HL-60/S4 (cell line): ENCODE measurements at regions not wholly inside any gene's neighbourhood (a gene's known extent, or its start where the extent isn't known, plus 50 kb on each side); places are given as distances from the start of the nearest gene placed in this dataset.

ENCODE experiments used
- in situ Hi-C: fragments of 300-500 bp; cut with MboI; formaldehyde crosslinking; loops from 2 replicates; pipeline ENCODE4 v1.14.3; 2022; ENCODE audit warnings: low sequenced_read_pairs

GRCh38 chr18:44181951-44182747 lies 498.5 kb upstream of the SETBP1 start:
- in situ Hi-C loops, result no loop called here

GRCh38 chr18:44186001-44186400 lies 494.7 kb upstream of the SETBP1 start:
- in situ Hi-C loops, result no loop called here

GRCh38 chr18:44187090-44187489 lies 493.6 kb upstream of the SETBP1 start:
- in situ Hi-C loops, result no loop called here

DNA sequence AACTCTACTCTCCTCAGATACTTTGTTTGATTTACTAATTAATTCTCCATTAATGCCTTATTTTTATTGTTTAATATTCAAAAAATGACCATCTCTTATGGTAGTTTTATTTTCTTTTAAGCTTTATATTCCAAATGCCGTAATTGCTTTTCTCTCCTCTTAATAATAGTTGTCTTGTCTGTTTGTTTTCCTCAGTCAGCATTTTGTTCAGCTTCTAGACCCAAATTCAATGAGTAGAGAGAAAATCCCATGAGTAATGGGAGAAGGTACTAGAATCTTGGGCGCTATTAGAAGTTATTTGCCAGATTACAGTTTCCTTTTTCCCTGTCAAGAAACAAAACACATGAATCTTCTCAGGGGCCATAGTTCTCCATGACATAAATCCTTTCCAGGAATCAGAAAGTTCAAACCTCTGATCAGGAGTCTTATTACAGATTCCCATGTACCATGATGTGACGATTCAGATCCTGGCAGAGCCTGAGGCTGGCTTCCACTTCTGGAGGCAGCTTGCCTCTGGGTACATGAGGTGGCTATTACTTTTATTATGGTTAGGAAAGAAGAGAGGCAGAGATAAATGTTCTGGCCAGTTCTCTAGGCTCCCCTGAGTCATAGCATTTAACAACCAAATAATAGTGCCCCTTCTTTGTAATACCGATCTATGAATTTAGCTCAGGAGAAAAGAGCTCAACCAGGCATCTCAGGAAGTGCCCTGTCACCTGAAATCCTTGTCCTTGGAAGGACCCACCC lies 485.1 kb upstream of the SETBP1 start:
- in situ Hi-C loops, result no loop called here

DNA sequence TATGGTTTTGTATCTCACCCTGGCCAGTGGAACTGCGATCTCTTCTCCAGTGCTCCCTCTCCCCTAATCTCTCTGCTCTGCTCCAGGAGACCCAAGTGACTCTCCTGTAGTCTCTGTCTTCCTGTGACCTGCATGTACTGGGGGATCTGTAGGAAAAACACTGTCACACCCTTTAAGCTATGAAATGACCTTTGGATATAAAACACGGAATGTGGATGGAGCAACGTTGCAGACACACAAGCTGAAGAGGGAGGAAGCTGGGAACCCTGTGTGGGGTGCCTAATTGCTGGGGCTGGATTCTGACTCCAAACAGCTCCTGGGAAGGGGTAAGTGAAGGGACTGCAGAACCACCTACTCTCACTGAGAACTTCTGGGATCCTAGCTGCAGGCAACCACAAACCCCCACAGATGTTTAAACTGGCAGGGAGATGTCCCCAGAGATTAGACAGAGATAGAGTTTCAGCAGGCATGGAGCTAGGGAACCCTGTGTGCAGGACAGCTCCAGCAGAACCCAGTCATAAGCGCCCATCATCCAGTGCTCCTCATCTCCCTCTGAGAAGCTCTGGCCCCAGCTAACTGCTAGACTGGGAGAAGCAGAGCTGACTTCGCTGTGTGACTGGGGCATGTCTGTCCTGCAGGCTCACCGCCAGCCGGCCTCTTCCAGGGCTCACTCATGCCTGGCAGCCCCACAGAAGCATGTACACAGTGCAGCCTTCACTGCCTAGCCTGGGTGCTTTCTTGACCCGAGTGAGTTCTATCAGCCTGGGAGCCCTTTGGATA lies 482.7 kb upstream of the SETBP1 start:
- in situ Hi-C loops, result no loop called here

DNA sequence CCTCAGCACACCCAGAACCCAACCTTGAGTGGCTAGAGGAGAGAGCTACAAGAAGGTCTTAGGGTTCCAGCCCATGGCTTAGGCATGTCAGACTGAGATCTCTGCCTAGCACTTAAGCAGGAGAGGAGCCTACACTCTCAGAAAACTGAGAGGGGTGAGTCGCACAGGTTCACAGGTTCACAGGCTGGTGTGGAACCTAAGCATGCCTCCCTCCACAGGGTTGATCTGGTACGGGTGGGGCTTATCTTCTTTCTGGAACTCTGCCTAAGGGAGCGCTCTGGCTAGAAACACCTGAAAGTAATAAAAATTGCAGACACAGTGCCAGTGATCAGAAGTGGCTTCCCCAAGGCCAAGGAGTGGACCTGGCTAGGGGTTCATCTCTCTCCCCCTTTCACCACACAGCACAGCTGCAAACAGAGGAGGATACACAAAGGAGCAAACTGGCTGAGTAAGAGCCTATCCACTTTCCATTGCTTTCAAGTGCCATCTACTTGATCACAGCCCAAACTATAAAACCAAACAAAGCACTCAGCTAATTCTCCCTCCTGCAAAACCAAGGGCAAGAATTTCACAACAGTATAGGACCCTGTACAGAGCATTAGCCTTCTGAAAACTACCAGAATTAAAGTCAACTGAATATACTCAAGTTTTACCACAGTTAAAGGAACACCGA lies 481.9 kb upstream of the SETBP1 start:
- in situ Hi-C loops, result no loop called here

DNA sequence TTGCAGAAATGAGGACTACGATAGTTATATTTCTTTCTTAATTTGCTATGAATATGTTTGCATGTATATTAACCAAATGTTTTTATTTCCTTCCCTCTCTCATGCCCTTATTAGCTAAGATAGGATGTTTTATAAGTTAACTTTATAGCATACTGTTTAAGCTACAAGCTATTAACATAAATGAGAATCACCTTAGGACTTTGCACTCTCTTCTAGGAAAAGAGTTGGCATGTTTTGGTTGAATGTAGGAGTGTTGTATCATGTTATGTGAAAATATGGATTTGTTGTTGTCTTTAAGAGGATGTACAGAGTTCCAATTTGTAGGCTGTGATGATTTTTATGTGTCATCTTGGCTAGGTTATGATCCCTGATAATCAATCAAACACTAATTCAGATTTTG lies 467.4 kb upstream of the SETBP1 start:
- in situ Hi-C loops, result no loop called here

DNA sequence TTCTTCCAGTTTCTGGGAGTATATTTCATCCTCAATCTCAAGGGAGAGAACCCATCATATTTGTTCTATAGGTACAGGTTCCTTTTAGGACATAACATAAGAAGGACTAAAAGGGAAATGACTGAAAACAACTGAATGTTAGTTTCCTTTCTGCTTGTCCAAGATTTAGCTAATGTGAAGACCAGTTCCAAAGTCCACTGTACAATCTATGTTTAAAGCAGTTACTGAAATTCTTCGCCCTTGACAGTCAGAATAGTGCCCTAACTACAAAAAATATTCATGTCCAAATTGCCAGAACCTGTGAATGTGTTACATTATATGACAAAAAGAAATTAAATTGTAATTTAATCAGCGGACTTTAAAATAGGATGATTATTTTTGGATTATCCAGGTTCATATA lies 466.3 kb upstream of the SETBP1 start:
- in situ Hi-C loops, result no loop called here

- in situ Hi-C loops, result no loop called here
Observed at GRCh38 chr18:44216169-44216568, 464.5 kb upstream of the SETBP1 start.

- in situ Hi-C loops, result no loop called here
Observed at GRCh38 chr18:44227501-44227900, 453.2 kb upstream of the SETBP1 start.

DNA sequence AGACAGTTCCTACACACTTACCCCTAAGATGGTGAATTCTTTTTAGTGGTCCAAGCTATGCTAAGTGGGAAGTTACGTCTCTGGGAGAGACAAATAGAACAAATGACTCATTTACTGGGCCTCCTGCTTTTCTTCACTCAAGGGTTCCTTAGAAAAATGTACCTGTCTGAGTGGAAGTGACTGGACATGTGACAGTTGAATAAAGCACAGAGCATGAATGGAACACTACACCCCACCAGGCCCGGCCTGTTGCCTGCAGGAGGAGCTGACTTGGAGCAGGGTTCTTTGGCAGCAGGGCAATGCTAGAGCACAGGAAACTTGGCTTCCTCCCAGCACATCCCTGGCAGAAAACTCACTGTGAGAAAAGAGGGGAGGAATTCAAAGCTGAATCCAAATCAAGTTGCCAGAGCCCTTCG lies 451.0 kb upstream of the SETBP1 start:
- in situ Hi-C loops, result no loop called here

GRCh38 chr18:44231936-44232335 lies 448.8 kb upstream of the SETBP1 start:
- in situ Hi-C loops, result no loop called here

- in situ Hi-C loops, result no loop called here
Observed at GRCh38 chr18:44232500-44232899, 448.2 kb upstream of the SETBP1 start.

- in situ Hi-C loops, result no loop called here
Observed at GRCh38 chr18:44238454-44238853, 442.2 kb upstream of the SETBP1 start.

DNA sequence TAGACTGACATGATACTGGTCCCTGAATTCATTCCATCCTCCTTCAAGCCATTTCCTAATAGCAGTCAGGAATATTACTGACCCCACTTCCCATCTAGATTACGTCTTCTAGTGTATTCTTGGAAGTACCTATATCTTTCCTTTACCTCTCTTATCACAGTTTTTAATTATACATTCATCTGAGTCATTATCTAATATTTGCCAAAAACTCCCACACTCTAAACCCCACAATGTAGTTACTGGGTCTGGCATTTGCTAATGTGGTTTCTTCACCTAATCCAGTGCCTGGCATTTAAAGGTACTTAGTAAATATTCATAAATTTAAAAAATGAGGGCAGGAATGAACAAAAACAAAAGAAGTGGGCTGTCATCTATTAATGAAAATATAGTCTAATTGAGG lies 441.8 kb upstream of the SETBP1 start:
- in situ Hi-C loops, result no loop called here

GRCh38 chr18:44241020-44241419 lies 439.7 kb upstream of the SETBP1 start:
- in situ Hi-C loops, result no loop called here

- in situ Hi-C loops, result no loop called here
Observed at GRCh38 chr18:44245019-44245418, 435.7 kb upstream of the SETBP1 start.

- in situ Hi-C loops, result no loop called here
Observed at GRCh38 chr18:44246001-44246400, 434.7 kb upstream of the SETBP1 start.

DNA sequence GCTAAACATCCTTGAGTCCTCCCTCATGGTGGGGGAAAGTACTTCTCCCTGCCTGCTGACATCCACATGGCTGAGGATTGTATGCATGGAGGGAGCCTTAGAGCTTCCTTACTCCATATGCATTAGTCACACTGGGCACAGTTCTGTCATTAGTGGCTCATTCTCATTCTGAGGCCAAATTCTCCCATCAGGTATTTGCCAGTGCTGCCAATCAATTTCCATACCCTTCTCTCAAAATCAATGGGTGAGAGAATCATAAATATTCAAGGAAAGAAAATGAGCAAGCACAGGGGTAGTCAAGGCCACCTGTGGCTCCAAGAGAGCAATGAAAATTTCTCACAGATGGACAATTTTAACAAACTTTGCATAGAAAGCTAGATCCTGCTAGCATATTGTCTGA lies 422.6 kb upstream of the SETBP1 start:
- in situ Hi-C loops, result no loop called here

DNA sequence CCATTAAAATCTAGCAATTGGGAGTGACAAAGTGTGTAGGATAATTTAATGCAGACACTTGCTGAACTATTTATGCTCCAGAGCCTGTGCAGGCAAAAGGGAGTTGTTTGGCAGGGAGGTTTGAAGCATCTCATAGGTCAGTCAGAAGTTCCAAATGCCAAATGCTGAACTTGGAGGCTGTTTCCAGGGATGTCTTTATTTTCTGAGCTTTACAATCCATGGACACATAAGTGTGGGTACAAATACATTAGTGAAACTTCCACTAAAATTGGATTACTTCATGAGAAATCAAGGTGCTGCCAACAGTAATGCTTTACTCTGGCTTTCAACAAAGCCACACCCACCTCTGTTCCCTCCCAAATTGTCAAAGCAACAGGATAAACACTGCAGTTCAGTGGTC lies 422.1 kb upstream of the SETBP1 start:
- in situ Hi-C loops, result no loop called here

DNA sequence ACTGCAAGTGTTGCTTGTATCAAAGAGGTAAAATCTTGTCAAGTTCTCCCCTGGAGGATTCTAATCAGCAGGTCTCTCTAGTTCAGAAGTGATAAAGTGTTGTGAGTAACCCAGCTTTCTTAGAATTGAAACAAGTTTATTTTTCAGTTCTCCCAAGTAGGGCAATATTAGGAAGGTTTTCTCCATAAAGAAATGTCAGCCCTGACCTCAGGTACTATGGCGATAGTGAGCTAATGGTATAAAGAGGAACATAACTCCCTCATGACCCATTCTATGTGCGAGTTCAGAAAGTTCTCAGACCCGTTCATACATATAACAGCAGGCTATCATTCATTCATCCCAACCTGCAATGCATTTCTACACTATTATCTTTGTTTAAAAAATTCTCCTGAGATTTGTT lies 421.1 kb upstream of the SETBP1 start:
- in situ Hi-C loops, result no loop called here
